SU-DHL-6 (cell line): ENCODE measurements at regions not wholly inside any gene's neighbourhood (a gene's known extent, or its start where the extent isn't known, plus 50 kb on each side); places are given as distances from the start of the nearest gene placed in this dataset.

Experiments used
- EZH2phosphoT487 ChIP-seq: fragments of 200-600 bp; sonication (generic), shearing (Covaris generic); conservative IDR thresholded peaks from 2 replicates; pipeline ENCODE4 v1.6.1; 2018; ENCODE audit warnings: mild to moderate bottlenecking, antibody characterized with exemption, low read length, moderate library complexity, mixed read lengths
- TF ChIP-seq, protein P1 (sequence below): fragments of 200-600 bp; sonication (generic); IDR thresholded peaks from one replicate; pipeline ENCODE4 v1.5.1; 2017; ENCODE audit warnings: antibody characterized with exemption, mild to moderate bottlenecking, low read length, moderate library complexity; ENCODE audit not compliant: insufficient read depth, poor library complexity, severe bottlenecking

DNA sequence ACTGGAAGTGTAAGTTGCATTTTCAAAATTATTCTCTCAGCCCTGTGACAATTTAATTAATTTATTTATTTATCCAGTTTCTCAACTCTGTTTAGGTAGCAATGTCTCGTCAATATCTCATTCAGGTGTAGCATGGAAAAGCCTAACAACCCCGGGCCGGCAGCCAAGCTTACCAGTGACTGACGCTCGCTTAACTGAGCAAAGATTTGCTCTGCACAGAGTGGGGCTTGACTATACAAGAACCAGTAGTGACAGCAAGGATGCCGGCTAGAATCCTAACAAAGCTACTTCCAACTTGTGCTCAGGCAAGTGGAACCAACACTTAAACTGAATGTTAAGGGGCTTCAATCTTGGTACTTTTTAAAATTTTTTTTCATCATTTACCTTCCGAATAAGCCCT, 80.9 kb upstream of the ESRRG start:
- TF ChIP-seq, protein P1, sequence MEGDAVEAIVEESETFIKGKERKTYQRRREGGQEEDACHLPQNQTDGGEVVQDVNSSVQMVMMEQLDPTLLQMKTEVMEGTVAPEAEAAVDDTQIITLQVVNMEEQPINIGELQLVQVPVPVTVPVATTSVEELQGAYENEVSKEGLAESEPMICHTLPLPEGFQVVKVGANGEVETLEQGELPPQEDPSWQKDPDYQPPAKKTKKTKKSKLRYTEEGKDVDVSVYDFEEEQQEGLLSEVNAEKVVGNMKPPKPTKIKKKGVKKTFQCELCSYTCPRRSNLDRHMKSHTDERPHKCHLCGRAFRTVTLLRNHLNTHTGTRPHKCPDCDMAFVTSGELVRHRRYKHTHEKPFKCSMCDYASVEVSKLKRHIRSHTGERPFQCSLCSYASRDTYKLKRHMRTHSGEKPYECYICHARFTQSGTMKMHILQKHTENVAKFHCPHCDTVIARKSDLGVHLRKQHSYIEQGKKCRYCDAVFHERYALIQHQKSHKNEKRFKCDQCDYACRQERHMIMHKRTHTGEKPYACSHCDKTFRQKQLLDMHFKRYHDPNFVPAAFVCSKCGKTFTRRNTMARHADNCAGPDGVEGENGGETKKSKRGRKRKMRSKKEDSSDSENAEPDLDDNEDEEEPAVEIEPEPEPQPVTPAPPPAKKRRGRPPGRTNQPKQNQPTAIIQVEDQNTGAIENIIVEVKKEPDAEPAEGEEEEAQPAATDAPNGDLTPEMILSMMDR: no peak
- TF ChIP-seq EZH2phosphoT487: no peak
